Natural killer cell (primary cell): ENCODE measurements at regions not wholly inside any gene's neighbourhood (a gene's known extent, or its start where the extent isn't known, plus 50 kb on each side); places are given as distances from the start of the nearest gene placed in this dataset.

Experiments
- ATAC-seq, 3 donors: fragments of 150-1000 bp in 2 of 3; fragments of 200-7000 bp in 1 of 3; cut with Tn5 transposase; 1 replicate in 1 of 3; 2 replicates in 2 of 3; pipeline ENCODE4 v1.10.0; 2021; ENCODE audit warnings: mild to moderate bottlenecking in 2 of 3, moderate library complexity in 2 of 3
- DNase-seq, 2 donors: peaks; one replicate each; pipeline versions ENCODE4 v3.0.0 to v3.0.0-alpha.2; 2013 to 2021; ENCODE audit warnings: mixed read lengths in 1 of 2
- H3K27ac ChIP-seq: one replicate; pipeline ENCODE4 v1.5.1; 2013; ENCODE audit warnings: mild to moderate bottlenecking, low read length
- H3K27me3 ChIP-seq: one replicate; pipeline ENCODE4 v1.6.1; 2013; ENCODE audit warnings: low read length; ENCODE audit not compliant: control insufficient read depth, insufficient read depth
- H3K36me3 ChIP-seq: one replicate; pipeline ENCODE4 v1.6.1; 2013; ENCODE audit warnings: low read length; ENCODE audit not compliant: control insufficient read depth, insufficient read depth
- H3K4me1 ChIP-seq: one replicate; pipeline ENCODE4 v1.6.1; 2013; ENCODE audit warnings: low read length; ENCODE audit not compliant: control insufficient read depth, insufficient read depth
- H3K4me3 ChIP-seq: one replicate; pipeline ENCODE4 v1.5.1; 2013; ENCODE audit warnings: low read length
- H3K9me3 ChIP-seq: one replicate; pipeline ENCODE4 v1.6.1; 2013; ENCODE audit warnings: low read length; ENCODE audit not compliant: control insufficient read depth, insufficient read depth
- H3K27ac Mint-ChIP-seq, 2 donors: one replicate each; pipeline ENCODE4 v1.8.0; 2022; ENCODE audit warnings: mild to moderate bottlenecking in 2 of 2, mixed read lengths in 2 of 2, moderate library complexity in 1 of 2
- H3K27me3 Mint-ChIP-seq, 2 donors: one replicate each; pipeline ENCODE4 v1.8.0; 2022; ENCODE audit warnings: low read depth in 2 of 2, mixed read lengths in 2 of 2
- H3K36me3 Mint-ChIP-seq: one replicate; pipeline ENCODE4 v1.8.0; 2022; ENCODE audit warnings: mixed read lengths
- H3K4me1 Mint-ChIP-seq, 2 donors: one replicate each; pipeline ENCODE4 v1.8.0; 2022; ENCODE audit warnings: mixed read lengths in 2 of 2
- H3K4me3 Mint-ChIP-seq: one replicate; pipeline ENCODE4 v1.8.0; 2022; ENCODE audit warnings: mild to moderate bottlenecking, moderate library complexity, mixed read lengths
- H3K9me3 Mint-ChIP-seq, 2 donors: one replicate each; pipeline ENCODE4 v1.8.0; 2022; ENCODE audit warnings: mixed read lengths in 2 of 2
- WGBS: methylation state at CpG from one replicate; pipeline ENCODE4 v1.1.7; 2013; ENCODE audit warnings: missing lambda C conversion rate; ENCODE audit not compliant: insufficient coverage; 5-methylcytosine and 5-hydroxymethylcytosine counted together
- intact Hi-C: fragments of 100-400 bp; cut with micrococcal nuclease; formaldehyde crosslinking; loops from one replicate; pipeline ENCODE4 v1.14.2; 2022
- TF ChIP-seq, protein P1 (sequence below): fragments of 200-600 bp; IDR thresholded peaks from one replicate; pipeline ENCODE4 v1.8.0; 2022; ENCODE audit warnings: antibody characterized with exemption

- no peaks in the 10 kb centered on the region for H3K4me1 Mint-ChIP-seq
- H3K36me3 Mint-ChIP-seq, result no peaks in the 10 kb centered on the region
- H3K9me3 ChIP-seq, result no peaks in the 10 kb centered on the region
- no peak overlapping the region for H3K4me3 Mint-ChIP-seq
- H3K27ac Mint-ChIP-seq, result no peak overlapping the region
- peaks cover 0 to 2% of the 10 kb centered on the region in 2 donors for H3K9me3 Mint-ChIP-seq
- H3K36me3 ChIP-seq, result no peaks in the 10 kb centered on the region
- DNase-seq, result no peak
- peaks cover 8 to 9% of the 10 kb centered on the region in 2 donors for H3K27me3 Mint-ChIP-seq
- 97% methylated on average over 3 of the region's 4 CpGs for WGBS
- H3K4me3 ChIP-seq, result no peak overlapping the region
- H3K27me3 ChIP-seq, result no peaks in the 10 kb centered on the region
- TF ChIP-seq, protein P1, sequence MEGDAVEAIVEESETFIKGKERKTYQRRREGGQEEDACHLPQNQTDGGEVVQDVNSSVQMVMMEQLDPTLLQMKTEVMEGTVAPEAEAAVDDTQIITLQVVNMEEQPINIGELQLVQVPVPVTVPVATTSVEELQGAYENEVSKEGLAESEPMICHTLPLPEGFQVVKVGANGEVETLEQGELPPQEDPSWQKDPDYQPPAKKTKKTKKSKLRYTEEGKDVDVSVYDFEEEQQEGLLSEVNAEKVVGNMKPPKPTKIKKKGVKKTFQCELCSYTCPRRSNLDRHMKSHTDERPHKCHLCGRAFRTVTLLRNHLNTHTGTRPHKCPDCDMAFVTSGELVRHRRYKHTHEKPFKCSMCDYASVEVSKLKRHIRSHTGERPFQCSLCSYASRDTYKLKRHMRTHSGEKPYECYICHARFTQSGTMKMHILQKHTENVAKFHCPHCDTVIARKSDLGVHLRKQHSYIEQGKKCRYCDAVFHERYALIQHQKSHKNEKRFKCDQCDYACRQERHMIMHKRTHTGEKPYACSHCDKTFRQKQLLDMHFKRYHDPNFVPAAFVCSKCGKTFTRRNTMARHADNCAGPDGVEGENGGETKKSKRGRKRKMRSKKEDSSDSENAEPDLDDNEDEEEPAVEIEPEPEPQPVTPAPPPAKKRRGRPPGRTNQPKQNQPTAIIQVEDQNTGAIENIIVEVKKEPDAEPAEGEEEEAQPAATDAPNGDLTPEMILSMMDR, result no peak
- intact Hi-C loops, result no loop called here
- no peak overlapping the region for H3K27ac ChIP-seq
- ATAC-seq, result no peak
- no peaks in the 10 kb centered on the region for H3K4me1 ChIP-seq
These were observed 197.2 kb downstream of the RNF144B start for GRCh38 chr6:18584372-18584771.

GRCh38 chr6:18585032-18585573 is 198.0 kb downstream of the RNF144B start:
- Histone ChIP-seq H3K4me1 (no peaks in the 10 kb centered on the region), H3K36me3 (no peaks in the 10 kb centered on the region), H3K27ac (no peak overlapping the region), H3K27me3 (no peaks in the 10 kb centered on the region), H3K4me3 (no peak overlapping the region), H3K9me3 (no peaks in the 10 kb centered on the region)
- Mint-ChIP-seq H3K4me1 (no peaks in the 10 kb centered on the region), H3K4me3 (no peak overlapping the region), H3K9me3 (peaks cover 0 to 2% of the 10 kb centered on the region in 2 donors), H3K27me3 (peaks cover 7 to 8% of the 10 kb centered on the region in 2 donors), H3K27ac (no peak overlapping the region), H3K36me3 (no peaks in the 10 kb centered on the region)
- TF ChIP-seq, protein P1, result no peak
- WGBS, result 76% methylated on average over 4 of the region's 4 CpGs
- DNase-seq (no peak), ATAC-seq (no peak)
- intact Hi-C loops, result no loop called here

DNA sequence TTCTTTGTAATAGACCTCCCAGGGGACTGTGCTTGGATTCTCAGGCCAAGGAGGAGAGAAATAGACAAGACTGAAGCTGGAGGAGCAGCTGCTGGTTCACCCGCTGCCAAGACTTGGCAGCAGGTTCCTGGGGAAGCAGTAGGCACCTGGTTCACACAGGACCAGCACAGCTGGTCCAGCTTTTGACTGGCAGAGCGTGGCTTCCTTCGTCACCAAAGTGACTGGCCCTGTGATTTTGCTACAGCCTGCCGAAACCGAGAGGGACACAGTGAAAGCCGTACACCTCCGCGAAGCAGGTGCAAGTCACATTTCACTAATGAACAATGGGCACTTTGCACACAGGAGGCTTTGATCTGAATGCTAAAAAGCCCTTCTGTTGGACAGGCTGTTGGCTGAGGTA is 199.0 kb downstream of the RNF144B start:
- Histone ChIP-seq H3K36me3 (no peaks in the 10 kb centered on the region), H3K4me3 (no peak overlapping the region), H3K27me3 (no peaks in the 10 kb centered on the region), H3K4me1 (no peaks in the 10 kb centered on the region), H3K9me3 (no peaks in the 10 kb centered on the region), H3K27ac (no peak overlapping the region)
- ATAC-seq (no peak), DNase-seq (no peak)
- H3K4me1 Mint-ChIP-seq, result no peaks in the 10 kb centered on the region
- H3K9me3 Mint-ChIP-seq, result peaks cover 0 to 2% of the 10 kb centered on the region in 2 donors
- TF ChIP-seq, protein P1, result no peak
- 82% methylated on average over 8 of the region's 8 CpGs for WGBS
- no peaks in the 10 kb centered on the region for H3K36me3 Mint-ChIP-seq
- no peak overlapping the region for H3K27ac Mint-ChIP-seq
- intact Hi-C loops, result no loop called here
- H3K27me3 Mint-ChIP-seq, result peaks cover 0 to 8% of the 10 kb centered on the region in 2 donors
- H3K4me3 Mint-ChIP-seq, result no peak overlapping the region
